VCaP (cell line): ENCODE measurements at regions not wholly inside any gene's neighbourhood (a gene's known extent, or its start where the extent isn't known, plus 50 kb on each side); places are given as distances from the start of the nearest gene placed in this dataset.

Source experiments
- H3K27ac ChIP-seq: fragments of 450-650 bp; 2 replicates; pipeline ENCODE4 v1.5.1; 2017
- TF ChIP-seq, protein P1 (sequence below): fragments of 450-650 bp; conservative IDR thresholded peaks from 2 replicates; pipeline ENCODE4 v1.5.1; 2017; ENCODE audit warnings: mild to moderate bottlenecking, moderate library complexity

DNA sequence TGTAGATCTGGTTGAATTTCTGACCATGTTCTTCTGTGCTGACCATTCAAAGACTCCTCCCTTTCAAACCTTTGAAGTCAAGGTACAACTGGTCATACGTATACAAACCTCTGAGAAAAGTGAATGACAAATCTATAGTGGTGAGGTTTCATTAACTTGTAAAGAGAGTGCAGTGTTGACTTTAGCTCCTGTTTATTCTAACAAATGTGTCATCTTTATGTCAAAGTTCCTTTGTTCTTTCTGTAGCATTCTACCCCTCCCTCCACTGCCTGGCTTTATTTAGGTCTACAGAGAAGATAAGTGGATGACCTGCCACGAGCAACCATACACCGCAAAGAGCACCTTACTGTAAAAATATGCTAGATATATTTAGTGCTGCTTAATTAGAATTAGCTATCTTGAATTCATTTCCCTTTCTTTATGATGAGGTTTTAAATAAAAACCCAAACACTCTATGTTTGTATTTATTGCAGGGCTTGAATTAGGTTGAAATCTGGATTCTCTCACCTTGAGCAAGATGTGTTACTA is 520.0 kb upstream of the CDH11 start:
- TF ChIP-seq, protein P1, sequence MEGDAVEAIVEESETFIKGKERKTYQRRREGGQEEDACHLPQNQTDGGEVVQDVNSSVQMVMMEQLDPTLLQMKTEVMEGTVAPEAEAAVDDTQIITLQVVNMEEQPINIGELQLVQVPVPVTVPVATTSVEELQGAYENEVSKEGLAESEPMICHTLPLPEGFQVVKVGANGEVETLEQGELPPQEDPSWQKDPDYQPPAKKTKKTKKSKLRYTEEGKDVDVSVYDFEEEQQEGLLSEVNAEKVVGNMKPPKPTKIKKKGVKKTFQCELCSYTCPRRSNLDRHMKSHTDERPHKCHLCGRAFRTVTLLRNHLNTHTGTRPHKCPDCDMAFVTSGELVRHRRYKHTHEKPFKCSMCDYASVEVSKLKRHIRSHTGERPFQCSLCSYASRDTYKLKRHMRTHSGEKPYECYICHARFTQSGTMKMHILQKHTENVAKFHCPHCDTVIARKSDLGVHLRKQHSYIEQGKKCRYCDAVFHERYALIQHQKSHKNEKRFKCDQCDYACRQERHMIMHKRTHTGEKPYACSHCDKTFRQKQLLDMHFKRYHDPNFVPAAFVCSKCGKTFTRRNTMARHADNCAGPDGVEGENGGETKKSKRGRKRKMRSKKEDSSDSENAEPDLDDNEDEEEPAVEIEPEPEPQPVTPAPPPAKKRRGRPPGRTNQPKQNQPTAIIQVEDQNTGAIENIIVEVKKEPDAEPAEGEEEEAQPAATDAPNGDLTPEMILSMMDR, result no peak
- no peak overlapping the region for H3K27ac ChIP-seq

DNA sequence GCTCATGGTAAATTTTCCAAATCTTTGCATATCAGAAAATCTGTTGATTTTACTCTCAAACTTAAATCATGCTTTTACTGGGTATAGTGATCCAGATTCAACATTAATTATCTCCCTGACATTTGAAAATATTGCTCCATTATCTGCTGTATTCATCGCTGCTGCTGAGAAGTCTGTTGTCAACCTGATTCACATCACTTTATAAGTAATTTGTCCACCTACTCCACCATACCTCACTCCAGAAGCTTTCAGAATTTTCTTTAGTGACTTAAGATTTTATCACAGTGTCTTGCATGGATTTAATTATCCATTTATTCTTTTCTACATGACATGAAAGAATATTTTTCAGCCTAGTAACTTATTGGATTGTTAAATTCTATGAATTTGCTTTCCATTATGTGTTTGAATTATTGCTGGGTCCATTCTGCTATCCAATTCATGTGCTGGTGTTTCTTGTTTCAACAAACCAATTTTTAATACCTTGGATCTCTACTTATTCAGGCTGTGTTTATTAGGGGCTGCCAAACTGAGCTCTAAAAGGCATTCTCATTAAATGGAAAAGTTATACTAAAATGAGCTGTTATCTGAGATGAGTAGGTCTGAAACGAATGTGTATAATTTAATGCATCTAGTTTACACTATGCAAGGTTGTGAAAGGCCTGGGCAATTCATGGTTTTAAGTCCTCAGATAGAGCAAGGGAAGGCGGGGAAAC is 519.3 kb upstream of the CDH11 start:
- TF ChIP-seq, protein P1, result no peak
- H3K27ac ChIP-seq, result no peak overlapping the region

DNA sequence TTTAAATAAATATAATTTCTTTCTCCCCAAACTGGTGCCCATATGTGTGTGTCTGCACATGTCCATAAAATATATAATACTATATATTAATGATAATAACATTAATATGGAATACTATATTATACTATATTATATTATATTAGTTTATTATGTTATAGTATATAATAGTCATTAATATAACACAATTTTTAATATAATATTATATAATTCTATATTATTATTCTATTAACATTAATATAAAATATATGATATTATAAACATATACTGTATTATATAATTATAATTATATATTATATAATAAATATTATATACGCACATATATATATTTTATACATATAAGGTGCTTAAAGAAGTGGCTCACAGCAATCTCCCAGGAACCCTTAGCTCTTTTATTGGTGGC is 513.0 kb upstream of the CDH11 start:
- H3K27ac ChIP-seq, result no peak overlapping the region
- TF ChIP-seq, protein P1, result no peak

DNA sequence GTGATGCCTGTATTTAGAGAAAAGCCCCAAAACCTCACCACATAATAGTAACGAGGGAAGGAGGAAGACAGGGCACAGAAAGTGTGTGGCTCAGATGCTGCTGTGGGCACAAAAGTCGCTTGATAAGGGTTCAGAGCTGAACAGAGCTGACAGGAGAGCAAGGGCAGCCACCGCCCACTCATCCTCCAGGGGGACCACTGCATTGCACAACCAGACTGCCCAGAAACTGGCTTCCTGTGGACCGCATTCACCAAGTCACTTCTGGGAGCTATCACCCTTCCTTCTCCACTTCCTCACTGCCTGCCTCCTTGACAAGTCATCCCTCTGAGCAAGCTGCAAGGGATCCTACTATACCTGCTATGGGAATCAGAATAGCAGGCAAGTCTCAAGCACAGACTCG is 512.4 kb upstream of the CDH11 start:
- H3K27ac ChIP-seq, result no peak overlapping the region
- TF ChIP-seq, protein P1, result no peak

DNA sequence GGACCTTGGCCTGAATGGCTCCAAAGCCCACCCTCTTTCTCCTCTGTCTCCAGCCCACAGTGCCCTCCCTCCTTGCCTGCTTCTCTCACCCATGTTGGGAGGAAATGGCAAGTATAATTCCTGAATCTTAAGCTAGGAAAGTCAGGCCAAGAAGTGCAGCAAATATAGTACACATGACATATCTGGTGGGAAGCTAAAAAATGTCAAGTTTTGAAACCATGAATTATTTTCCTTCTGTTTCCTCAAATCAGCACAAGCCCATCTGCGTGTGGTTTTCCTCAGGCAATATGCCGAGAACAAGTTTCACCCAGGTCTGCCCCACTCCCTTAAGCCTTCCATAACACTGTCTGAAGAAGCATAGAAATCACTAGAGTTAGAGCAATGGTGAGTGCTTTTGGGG is 502.8 kb upstream of the CDH11 start:
- no peak overlapping the region for H3K27ac ChIP-seq
- TF ChIP-seq, protein P1, result no peak

DNA sequence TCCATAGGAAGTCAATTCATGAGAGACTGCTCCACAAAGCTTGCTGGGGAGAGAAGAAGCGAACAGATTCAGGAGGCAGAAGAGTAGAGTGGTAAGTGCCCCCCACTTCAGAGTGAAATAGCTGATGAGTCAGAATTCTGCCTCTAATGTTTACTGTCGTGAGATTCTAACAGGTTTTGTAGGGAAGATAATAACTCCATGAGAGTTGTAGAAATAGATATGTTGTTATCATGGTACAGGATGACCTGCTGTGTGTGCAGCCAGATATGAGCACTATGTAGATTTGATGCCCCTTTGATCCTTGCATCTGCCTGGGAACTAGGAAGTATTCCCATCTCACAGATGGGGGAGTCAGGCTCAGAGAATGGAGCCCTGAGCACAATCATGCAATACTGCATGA is 502.4 kb upstream of the CDH11 start:
- H3K27ac ChIP-seq, result no peak overlapping the region
- TF ChIP-seq, protein P1, result no peak

DNA sequence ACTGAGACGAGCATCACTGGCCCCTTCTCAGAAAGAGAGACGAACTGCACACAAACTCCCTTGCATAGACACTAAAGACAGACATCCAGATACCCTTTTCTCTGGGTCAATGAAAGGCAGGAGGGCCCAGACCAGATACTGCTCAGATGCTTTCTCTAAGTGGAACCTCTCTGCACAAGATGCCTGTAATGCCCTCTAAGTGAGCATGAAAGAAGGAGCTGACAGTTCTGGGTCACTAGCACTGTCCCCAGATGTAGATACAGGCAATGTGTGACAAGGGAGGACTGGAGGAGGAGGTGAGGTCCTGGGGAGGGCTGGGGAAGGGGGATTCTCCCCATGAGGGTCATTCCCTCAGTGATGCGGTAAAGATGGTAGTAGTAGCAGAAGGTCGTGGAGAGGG is 501.0 kb upstream of the CDH11 start:
- TF ChIP-seq, protein P1, result no peak
- no peak overlapping the region for H3K27ac ChIP-seq
